ENCODE measurements at regions not wholly inside any gene's neighbourhood (a gene's known extent, or its start where the extent isn't known, plus 50 kb on each side); places are given as distances from the start of the nearest gene placed in this dataset.

DNA sequence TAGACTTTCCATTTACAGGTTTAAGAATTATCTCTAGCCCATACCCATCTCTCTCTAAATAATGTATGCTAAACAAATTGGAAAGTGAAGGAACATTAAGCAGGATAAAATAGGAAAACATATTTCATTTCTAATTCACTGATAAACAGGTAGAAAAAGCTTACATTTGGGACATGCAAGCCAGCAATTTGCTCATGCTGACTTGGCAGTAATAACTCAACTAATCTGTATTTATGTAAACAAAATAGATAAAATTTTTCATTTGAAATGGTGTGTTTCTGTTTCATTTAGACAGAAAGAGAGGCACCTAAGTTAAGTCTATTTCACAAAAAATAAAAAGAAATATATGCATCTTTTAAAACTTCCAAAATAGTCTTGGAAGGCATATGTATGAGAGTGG, 877.3 kb upstream of the LRRTM1 start:
- no peak for DNase-seq
- Mint-ChIP-seq H3K27ac (no peak overlapping the region), H3K4me3 (no peak overlapping the region), H3K9me3 (peaks cover 8 to 21% (median 18%) of the 10 kb centered on the region in 3 donors), H3K27me3 (no peaks in the 10 kb centered on the region), H3K4me1 (no peaks in the 10 kb centered on the region), H3K36me3 (no peaks in the 10 kb centered on the region)
- POLR2A ChIA-PET: no interaction called here
- no peaks in the 10 kb centered on the region for H3K9me3 ChIP-seq
- ATAC-seq (replicated peaks in 1 of 4): no peak
- no peak overlapping the region for H3K27ac ChIP-seq (ENCODE audit: low read length)
- no peaks in the 10 kb centered on the region for H3K36me3 ChIP-seq (ENCODE audit: control insufficient read depth in 2 of 2, extremely low read depth in 1 of 2, insufficient read depth in 1 of 2, low read length in 1 of 2)
- no peaks in the 10 kb centered on the region for H3K27me3 ChIP-seq (replicated peaks in 1 of 2; ENCODE audit: control insufficient read depth in 2 of 2, extremely low read depth in 1 of 2, insufficient read depth in 2 of 2, low read length in 1 of 2)
- CTCF ChIA-PET: no interaction called here
- H3K4me3 ChIP-seq (ENCODE audit: control insufficient read depth in 1 of 2, extremely low read depth in 1 of 2, low read length in 1 of 2): no peak overlapping the region
- no peaks in the 10 kb centered on the region for H3K4me1 ChIP-seq (ENCODE audit: control insufficient read depth in 1 of 2, extremely low read depth in 1 of 2, insufficient read depth in 2 of 2, low read length in 2 of 2)

DNA sequence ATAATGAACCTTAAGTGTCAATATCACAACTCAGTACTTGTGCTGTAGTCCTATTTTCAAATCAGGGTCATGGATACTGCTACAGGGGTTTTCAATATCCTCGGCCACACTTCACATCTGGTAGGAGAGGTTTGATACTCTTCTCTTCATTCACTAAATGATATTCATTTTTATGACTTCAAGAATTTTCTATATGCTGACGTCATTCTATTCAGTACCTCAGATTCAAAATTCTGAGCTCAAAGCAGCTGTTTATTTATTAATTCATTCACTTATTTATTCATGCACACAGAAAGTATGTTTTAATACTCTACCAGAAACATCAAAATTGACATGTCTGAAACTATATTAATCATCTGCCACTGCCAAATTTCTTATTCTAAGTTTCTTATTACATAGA, 866.9 kb upstream of the LRRTM1 start:
- CTCF ChIA-PET: no interaction called here
- WGBS (ENCODE audit: insufficient coverage): 67% methylated on average over 1 of the region's 2 CpGs
- H3K36me3 Mint-ChIP-seq: no peaks in the 10 kb centered on the region
- POLR2A ChIA-PET: no interaction called here
- no peak overlapping the region for H3K27ac ChIP-seq (ENCODE audit: low read length)
- no peaks in the 10 kb centered on the region for H3K36me3 ChIP-seq (ENCODE audit: control insufficient read depth in 2 of 2, extremely low read depth in 1 of 2, insufficient read depth in 1 of 2, low read length in 1 of 2)
- H3K9me3 Mint-ChIP-seq: peaks cover 14 to 35% (median 15%) of the 10 kb centered on the region in 3 donors
- no peak overlapping the region for H3K4me3 Mint-ChIP-seq
- no peaks in the 10 kb centered on the region for H3K4me1 ChIP-seq (ENCODE audit: control insufficient read depth in 1 of 2, extremely low read depth in 1 of 2, insufficient read depth in 2 of 2, low read length in 2 of 2)
- H3K27me3 ChIP-seq (replicated peaks in 1 of 2; ENCODE audit: control insufficient read depth in 2 of 2, extremely low read depth in 1 of 2, insufficient read depth in 2 of 2, low read length in 1 of 2): no peaks in the 10 kb centered on the region
- H3K4me1 Mint-ChIP-seq: no peaks in the 10 kb centered on the region
- DNase-seq (no peak), ATAC-seq (replicated peaks in 1 of 4) (no peak)
- no peak overlapping the region for H3K27ac Mint-ChIP-seq
- H3K27me3 Mint-ChIP-seq: no peaks in the 10 kb centered on the region
- no peaks in the 10 kb centered on the region for H3K9me3 ChIP-seq
- H3K4me3 ChIP-seq (ENCODE audit: control insufficient read depth in 1 of 2, extremely low read depth in 1 of 2, low read length in 1 of 2): no peak overlapping the region

DNA sequence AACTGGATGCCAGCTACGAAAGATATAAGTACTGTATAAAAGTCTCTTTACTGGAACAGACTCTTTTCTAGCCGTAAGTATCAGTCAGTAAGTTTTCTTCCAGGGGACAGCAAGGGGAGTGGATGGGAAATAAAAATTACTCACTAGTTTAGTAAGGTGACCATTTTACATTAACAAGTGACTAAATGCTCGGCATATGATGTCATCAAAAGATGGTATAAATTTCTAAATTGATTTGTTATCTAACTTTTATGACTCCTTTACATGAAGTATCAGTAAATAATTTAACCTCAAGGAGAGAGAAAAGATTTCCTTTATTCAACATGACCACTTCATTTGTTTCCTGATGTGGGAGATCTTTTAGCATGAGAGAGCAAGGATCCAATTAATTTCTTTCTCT, 859.0 kb upstream of the LRRTM1 start:
- Mint-ChIP-seq H3K36me3 (no peaks in the 10 kb centered on the region), H3K4me1 (no peaks in the 10 kb centered on the region), H3K9me3 (peaks cover 6 to 27% (median 17%) of the 10 kb centered on the region in 3 donors), H3K27ac (no peak overlapping the region), H3K4me3 (no peak overlapping the region), H3K27me3 (no peaks in the 10 kb centered on the region)
- CTCF ChIA-PET: no interaction called here
- DNase-seq: no peak
- POLR2A ChIA-PET: no interaction called here
- H3K36me3 ChIP-seq (ENCODE audit: control insufficient read depth in 2 of 2, extremely low read depth in 1 of 2, insufficient read depth in 1 of 2, low read length in 1 of 2): no peaks in the 10 kb centered on the region
- 100% methylated on average over 1 of the region's 3 CpGs for WGBS (ENCODE audit: insufficient coverage)
- ATAC-seq (replicated peaks in 1 of 4): no peak
- H3K9me3 ChIP-seq: peaks cover 2% of the 10 kb centered on the region
- H3K4me3 ChIP-seq (ENCODE audit: control insufficient read depth in 1 of 2, extremely low read depth in 1 of 2, low read length in 1 of 2): no peak overlapping the region
- no peaks in the 10 kb centered on the region for H3K27me3 ChIP-seq (replicated peaks in 1 of 2; ENCODE audit: control insufficient read depth in 2 of 2, extremely low read depth in 1 of 2, insufficient read depth in 2 of 2, low read length in 1 of 2)
- no peak overlapping the region for H3K27ac ChIP-seq (ENCODE audit: low read length)
- no peaks in the 10 kb centered on the region for H3K4me1 ChIP-seq (ENCODE audit: control insufficient read depth in 1 of 2, extremely low read depth in 1 of 2, insufficient read depth in 2 of 2, low read length in 2 of 2)

DNA sequence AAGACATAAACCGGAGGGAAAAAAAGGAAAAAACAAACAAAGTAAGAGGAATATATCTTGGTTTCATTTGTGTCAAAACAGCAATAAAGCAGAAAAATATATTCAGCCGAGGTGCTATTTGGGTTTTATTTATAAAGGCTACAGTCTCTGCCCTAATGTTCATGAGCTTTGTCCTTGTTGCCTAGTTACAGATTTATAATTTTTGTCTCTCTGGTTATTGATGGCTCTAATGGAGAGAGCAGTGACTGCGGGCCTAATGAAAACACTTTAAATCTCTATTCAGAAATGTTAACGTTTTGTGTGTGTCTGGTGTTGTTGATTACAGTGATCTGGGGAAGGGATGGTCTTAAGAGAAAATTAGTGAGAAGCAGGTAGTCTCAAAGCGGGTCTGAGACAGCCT, 854.0 kb upstream of the LRRTM1 start:
- 50% methylated on average over 1 of the region's 5 CpGs for WGBS (ENCODE audit: insufficient coverage)
- H3K4me3 Mint-ChIP-seq: no peak overlapping the region
- no peak for ATAC-seq (replicated peaks in 1 of 4)
- Histone ChIP-seq H3K9me3 (peaks cover 2% of the 10 kb centered on the region), H3K36me3 (ENCODE audit: control insufficient read depth in 2 of 2, extremely low read depth in 1 of 2, insufficient read depth in 1 of 2, low read length in 1 of 2) (no peaks in the 10 kb centered on the region), H3K27me3 (replicated peaks in 1 of 2; ENCODE audit: control insufficient read depth in 2 of 2, extremely low read depth in 1 of 2, insufficient read depth in 2 of 2, low read length in 1 of 2) (no peaks in the 10 kb centered on the region), H3K4me1 (ENCODE audit: control insufficient read depth in 1 of 2, extremely low read depth in 1 of 2, insufficient read depth in 2 of 2, low read length in 2 of 2) (no peaks in the 10 kb centered on the region), H3K27ac (ENCODE audit: low read length) (no peak overlapping the region), H3K4me3 (ENCODE audit: control insufficient read depth in 1 of 2, extremely low read depth in 1 of 2, low read length in 1 of 2) (no peak overlapping the region)
- ChIA-PET CTCF (no interaction called here), POLR2A (no interaction called here)
- H3K4me1 Mint-ChIP-seq: no peaks in the 10 kb centered on the region
- no peak for DNase-seq
- H3K27ac Mint-ChIP-seq: no peak overlapping the region
- H3K36me3 Mint-ChIP-seq: no peaks in the 10 kb centered on the region
- no peaks in the 10 kb centered on the region for H3K27me3 Mint-ChIP-seq
- H3K9me3 Mint-ChIP-seq: peaks cover 13 to 33% (median 18%) of the 10 kb centered on the region in 3 donors

DNA sequence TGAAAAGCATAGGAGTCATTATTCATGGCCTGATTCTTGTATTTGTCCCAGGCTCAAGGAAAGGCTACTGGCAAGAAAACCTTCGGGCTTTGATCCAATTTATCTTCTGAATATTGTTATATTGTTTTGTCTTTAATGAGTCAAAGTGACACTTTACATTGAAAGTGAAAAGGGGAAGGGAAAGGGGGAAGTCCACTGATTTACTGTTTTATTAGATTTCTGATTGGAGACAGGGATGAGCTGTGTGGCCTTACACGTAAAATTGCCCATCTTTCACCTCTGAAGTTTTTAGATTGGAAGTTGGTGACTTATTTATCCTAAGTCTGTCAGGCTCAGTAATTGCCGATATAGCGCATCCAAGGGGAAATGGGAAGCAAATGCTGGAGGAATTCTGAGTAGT, 843.8 kb upstream of the LRRTM1 start:
- Histone ChIP-seq H3K4me1 (ENCODE audit: control insufficient read depth in 1 of 2, extremely low read depth in 1 of 2, insufficient read depth in 2 of 2, low read length in 2 of 2) (no peaks in the 10 kb centered on the region), H3K27ac (ENCODE audit: low read length) (no peak overlapping the region), H3K36me3 (ENCODE audit: control insufficient read depth in 2 of 2, extremely low read depth in 1 of 2, insufficient read depth in 1 of 2, low read length in 1 of 2) (no peaks in the 10 kb centered on the region), H3K27me3 (replicated peaks in 1 of 2; ENCODE audit: control insufficient read depth in 2 of 2, extremely low read depth in 1 of 2, insufficient read depth in 2 of 2, low read length in 1 of 2) (no peaks in the 10 kb centered on the region), H3K9me3 (no peaks in the 10 kb centered on the region), H3K4me3 (ENCODE audit: control insufficient read depth in 1 of 2, extremely low read depth in 1 of 2, low read length in 1 of 2) (no peak overlapping the region)
- DNase-seq (no peak), ATAC-seq (replicated peaks in 1 of 4) (no peak)
- Mint-ChIP-seq H3K9me3 (peaks cover 10 to 39% (median 28%) of the 10 kb centered on the region in 3 donors), H3K27ac (no peak overlapping the region), H3K4me3 (no peak overlapping the region), H3K27me3 (no peaks in the 10 kb centered on the region), H3K4me1 (no peaks in the 10 kb centered on the region), H3K36me3 (no peaks in the 10 kb centered on the region)
- ChIA-PET CTCF (no interaction called here), POLR2A (no interaction called here)
- 79% methylated on average over 2 of the region's 4 CpGs for WGBS (ENCODE audit: insufficient coverage)

DNA sequence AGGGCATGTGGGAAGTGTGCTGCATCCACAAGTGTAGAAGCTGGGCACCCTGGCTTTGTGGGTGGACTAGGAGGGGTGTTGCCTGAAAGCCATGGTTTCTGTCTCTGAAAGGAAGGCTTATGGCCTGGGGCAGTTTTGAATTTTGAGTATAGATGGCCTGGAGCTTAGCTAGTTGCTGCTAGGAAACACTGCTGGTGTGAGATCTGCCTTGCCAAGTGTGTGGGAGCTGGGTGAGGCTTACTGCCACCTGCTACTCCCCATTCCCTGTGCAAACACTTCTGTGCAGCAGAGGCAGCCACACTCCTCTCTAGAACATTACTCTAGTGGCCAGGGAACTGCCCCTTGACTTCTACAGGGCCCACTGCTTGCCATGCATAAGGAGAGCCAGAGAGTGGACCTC, 831.7 kb upstream of the LRRTM1 start:
- Histone ChIP-seq H3K9me3 (no peaks in the 10 kb centered on the region), H3K4me3 (ENCODE audit: control insufficient read depth in 1 of 2, extremely low read depth in 1 of 2, low read length in 1 of 2) (peak overlapping the region in 1 of 2 donors; percentile 5), H3K27ac (ENCODE audit: low read length) (no peak overlapping the region), H3K36me3 (ENCODE audit: control insufficient read depth in 2 of 2, extremely low read depth in 1 of 2, insufficient read depth in 1 of 2, low read length in 1 of 2) (no peaks in the 10 kb centered on the region), H3K4me1 (ENCODE audit: control insufficient read depth in 1 of 2, extremely low read depth in 1 of 2, insufficient read depth in 2 of 2, low read length in 2 of 2) (no peaks in the 10 kb centered on the region), H3K27me3 (replicated peaks in 1 of 2; ENCODE audit: control insufficient read depth in 2 of 2, extremely low read depth in 1 of 2, insufficient read depth in 2 of 2, low read length in 1 of 2) (no peaks in the 10 kb centered on the region)
- no peak overlapping the region for H3K4me3 Mint-ChIP-seq
- DNase-seq (no peak), ATAC-seq (replicated peaks in 1 of 4) (no peak)
- CTCF ChIA-PET: no interaction called here
- H3K9me3 Mint-ChIP-seq: peaks cover 10 to 23% (median 12%) of the 10 kb centered on the region in 3 donors
- H3K4me1 Mint-ChIP-seq: no peaks in the 10 kb centered on the region
- no peaks in the 10 kb centered on the region for H3K36me3 Mint-ChIP-seq
- H3K27ac Mint-ChIP-seq: no peak overlapping the region
- POLR2A ChIA-PET: no interaction called here
- H3K27me3 Mint-ChIP-seq: no peaks in the 10 kb centered on the region

DNA sequence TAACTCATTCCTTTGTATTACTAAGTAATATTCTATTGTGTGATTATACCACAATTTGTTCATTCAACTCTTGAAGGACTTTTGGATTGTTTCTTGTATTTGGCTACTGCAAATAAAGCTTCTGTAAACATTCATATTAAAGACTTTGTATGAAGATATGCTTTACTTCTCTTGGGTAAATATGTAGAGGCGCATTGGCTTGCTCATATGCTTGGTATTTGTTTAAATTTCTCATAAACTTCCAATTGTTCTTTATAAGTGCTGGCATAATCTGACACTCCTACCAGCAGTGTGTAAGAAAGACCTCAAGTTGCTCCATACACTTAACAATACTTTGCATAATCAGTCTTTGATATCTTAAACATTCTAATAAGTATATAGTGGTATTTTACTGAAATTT, 792.8 kb upstream of the LRRTM1 start:
- DNase-seq: no peak
- Mint-ChIP-seq H3K4me3 (no peak overlapping the region), H3K9me3 (peaks cover 11 to 29% (median 12%) of the 10 kb centered on the region in 3 donors), H3K27ac (no peak overlapping the region), H3K4me1 (no peaks in the 10 kb centered on the region), H3K36me3 (no peaks in the 10 kb centered on the region), H3K27me3 (no peaks in the 10 kb centered on the region)
- WGBS (ENCODE audit: insufficient coverage): no CpG with 5 or more reads among the region's 1 CpG
- Histone ChIP-seq H3K4me1 (ENCODE audit: control insufficient read depth in 1 of 2, extremely low read depth in 1 of 2, insufficient read depth in 2 of 2, low read length in 2 of 2) (no peaks in the 10 kb centered on the region), H3K4me3 (ENCODE audit: control insufficient read depth in 1 of 2, extremely low read depth in 1 of 2, low read length in 1 of 2) (no peak overlapping the region), H3K27ac (ENCODE audit: low read length) (no peak overlapping the region), H3K9me3 (no peaks in the 10 kb centered on the region), H3K36me3 (ENCODE audit: control insufficient read depth in 2 of 2, extremely low read depth in 1 of 2, insufficient read depth in 1 of 2, low read length in 1 of 2) (no peaks in the 10 kb centered on the region), H3K27me3 (replicated peaks in 1 of 2; ENCODE audit: control insufficient read depth in 2 of 2, extremely low read depth in 1 of 2, insufficient read depth in 2 of 2, low read length in 1 of 2) (no peaks in the 10 kb centered on the region)
- no peak for ATAC-seq (replicated peaks in 1 of 4)
- POLR2A ChIA-PET: no interaction called here
- CTCF ChIA-PET: no interaction called here
